HepG2 (cell line): ENCODE measurements at regions not wholly inside any gene's neighbourhood (a gene's known extent, or its start where the extent isn't known, plus 50 kb on each side); places are given as distances from the start of the nearest gene placed in this dataset.

Source experiments
- ATAC-seq: fragments of 200-7000 bp; cut with Tn5 transposase; 3 replicates; pipeline ENCODE4 v1.9.1; 2020; ENCODE audit warnings: mild to moderate bottlenecking, moderate library complexity
- BruUV-seq: library from RNA; stranded (reverse); fragments of 400-500 nt; replicated peaks from 2 replicates; lab custom pipeline; 2021; lab: Mats Ljungman, UMichigan
- CTCF ChIA-PET: fragments of 300-600 bp; formaldehyde crosslinking; extraction: SDS; loops from one replicate; lab custom pipeline; 2021; ENCODE audit warnings: low total read pairs, inconsistent platforms, low intra/inter-chr PET ratio; lab: Yijun Ruan, JAX
- POLR2A ChIA-PET: fragments of 350-600 bp; sonication (Branson Sonifier 250); formaldehyde crosslinking; loops from one replicate; lab custom pipeline; 2020; ENCODE audit warnings: antibody characterized with exemption, inconsistent platforms; lab: Yijun Ruan, JAX
- DNase-seq: peaks from one replicate; pipeline ENCODE4 v3.0.0-alpha.2; 2015; ENCODE audit warnings: low spot score
- FAIRE-seq: peaks from 3 replicates; lab custom pipeline; 2011; peaks lifted over from hg19 to GRCh38; lab: Jason Lieb, UNC
- H2AFZ ChIP-seq: one replicate; pipeline ENCODE4 v1.6.1; 2011; ENCODE audit warnings: low read length, inconsistent platforms
- H3K27ac ChIP-seq: fragments of 300-600 bp; 3 replicates; pipeline ENCODE4 v1.8.0; 2011; ENCODE audit warnings: mixed run types, mild to moderate bottlenecking, mixed read lengths, low read length, inconsistent platforms; ENCODE audit not compliant: insufficient read depth; ENCODE audit errors: extremely low read length
- H3K27me3 ChIP-seq, 2 experiments: fragments of 200-600 bp in 1 of 2; 2 replicates in 1 of 2; 3 replicates in 1 of 2; pipeline versions ENCODE4 v1.6.0 to v1.8.0; 2011; ENCODE audit warnings: low read length in 2 of 2, mild to moderate bottlenecking in 2 of 2, moderate library complexity in 2 of 2, inconsistent platforms in 1 of 2; ENCODE audit not compliant: insufficient read depth in 2 of 2, control insufficient read depth in 1 of 2
- H3K36me3 ChIP-seq, 2 experiments: fragments of 200-600 bp in 1 of 2; replicated peaks in 1 of 2; 2 replicates in 1 of 2; 3 replicates in 1 of 2; pipeline versions ENCODE4 v1.5.1 to v1.8.0; 2011; ENCODE audit warnings: low read length in 2 of 2, inconsistent platforms in 1 of 2; ENCODE audit not compliant: insufficient read depth in 2 of 2, control insufficient read depth in 1 of 2
- H3K4me1 ChIP-seq: 2 replicates; pipeline ENCODE4 v1.5.1; 2012; ENCODE audit warnings: low read length, inconsistent platforms; ENCODE audit not compliant: insufficient read depth
- H3K4me2 ChIP-seq: 2 replicates; pipeline ENCODE4 v1.6.0; 2011; ENCODE audit warnings: low read depth, low read length, inconsistent platforms
- H3K4me3 ChIP-seq, 3 experiments: fragments of 200-600 bp in 1 of 3; sonication (generic), shearing (Covaris generic) in 1 of 3; replicated peaks in 1 of 3; 2 replicates each; pipeline ENCODE4 v1.5.1; 2011 to 2016; ENCODE audit warnings: low read length in 3 of 3, inconsistent platforms in 2 of 3, low read depth in 2 of 3, mild to moderate bottlenecking in 2 of 3, control low read depth in 1 of 3, mixed read lengths in 1 of 3; ENCODE audit not compliant: insufficient read depth in 1 of 3
- H3K79me2 ChIP-seq: one replicate; pipeline ENCODE4 v1.6.1; 2011; ENCODE audit warnings: low read length, inconsistent platforms; ENCODE audit not compliant: insufficient read depth
- H3K9ac ChIP-seq: 2 replicates; pipeline ENCODE4 v1.6.0; 2011; ENCODE audit warnings: mild to moderate bottlenecking, low read depth, low read length, inconsistent platforms; ENCODE audit not compliant: insufficient read depth
- H3K9me3 ChIP-seq: 2 replicates; pipeline ENCODE4 v1.5.1; 2012; ENCODE audit warnings: mild to moderate bottlenecking, low read length
- H4K20me1 ChIP-seq: 2 replicates; pipeline ENCODE4 v1.6.0; 2011; ENCODE audit warnings: inconsistent platforms, mild to moderate bottlenecking, low read length, moderate library complexity; ENCODE audit not compliant: insufficient read depth
- CCAR2 ChIP-seq: fragments of 200-400 bp; formaldehyde crosslinking; optimal IDR thresholded peaks from 2 replicates; pipeline ENCODE3; 2018; ENCODE audit warnings: low read depth, mild to moderate bottlenecking, low read length, moderate library complexity
- MAFK ChIP-seq, 2 experiments: IDR thresholded peaks in 1 of 2; conservative IDR thresholded peaks in 1 of 2; 2 replicates each; pipeline ENCODE4 v1.6.1; 2011; ENCODE audit warnings: improper control_type of control experiment in 2 of 2, low read length in 2 of 2
- SMARCE1 ChIP-seq: fragments of 450-650 bp; IDR thresholded peaks from 2 replicates; pipeline ENCODE4 v1.6.1; 2017; ENCODE audit warnings: borderline replicate concordance
- SP5 ChIP-seq: IDR thresholded peaks from 2 replicates; pipeline ENCODE4 v1.6.1; 2016; ENCODE audit warnings: low read depth, borderline replicate concordance
- STAG1 ChIP-seq: sonication (generic); formaldehyde crosslinking; IDR thresholded peaks from 2 replicates; pipeline ENCODE4 v1.4.0; 2020; ENCODE audit warnings: missing genetic modification reagents
- ZNF207 ChIP-seq: fragments of 450-650 bp; IDR thresholded peaks from 2 replicates; pipeline ENCODE4 v1.6.1; 2016; ENCODE audit warnings: antibody characterized with exemption, borderline replicate concordance
- ZNF44 ChIP-seq: sonication (generic); formaldehyde crosslinking; IDR thresholded peaks from 2 replicates; pipeline ENCODE4 v1.5.1; 2020; ENCODE audit warnings: mild to moderate bottlenecking, missing genetic modification reagents
- ZNF605 ChIP-seq: sonication (generic); formaldehyde crosslinking; IDR thresholded peaks from 2 replicates; pipeline ENCODE4 v1.8.0; 2022; ENCODE audit warnings: mild to moderate bottlenecking, missing genetic modification reagents
- in situ Hi-C: cut with HindIII; loops from 2 replicates; pipeline ENCODE4 v1.10.0; 2017; ENCODE audit warnings: low pct_unique_long_range_greater_than_20kb; ENCODE audit not compliant: extremely low pct_ligation_motif_present
- intact Hi-C: fragments of 100-400 bp; cut with micrococcal nuclease; formaldehyde crosslinking; loops from one replicate; pipeline ENCODE4 v1.10.0; 2022; ENCODE audit not compliant: unreplicated experiment
- TF ChIP-seq, protein P1 (sequence below): sonication (generic); formaldehyde crosslinking; IDR thresholded peaks from 2 replicates; pipeline ENCODE4 v1.8.0; 2022; ENCODE audit warnings: mild to moderate bottlenecking, missing genetic modification reagents
- TF ChIP-seq, protein P2 (sequence below): sonication (generic); formaldehyde crosslinking; IDR thresholded peaks from 2 replicates; pipeline ENCODE4 v1.5.0; 2020; ENCODE audit warnings: mild to moderate bottlenecking, missing genetic modification reagents, borderline replicate concordance
- TF ChIP-seq, protein P3 (sequence below): sonication (generic); formaldehyde crosslinking; IDR thresholded peaks from 2 replicates; pipeline ENCODE4 v1.4.0; 2020; ENCODE audit warnings: missing genetic modification reagents
- TF ChIP-seq, protein P4 (sequence below): sonication (generic); formaldehyde crosslinking; IDR thresholded peaks from 2 replicates; pipeline ENCODE4 v1.4.0; 2020; ENCODE audit warnings: missing genetic modification reagents
- TF ChIP-seq, protein P5 (sequence below): IDR thresholded peaks from 2 replicates; pipeline ENCODE4 v1.6.1; 2016; ENCODE audit warnings: low read depth, borderline replicate concordance

DNA sequence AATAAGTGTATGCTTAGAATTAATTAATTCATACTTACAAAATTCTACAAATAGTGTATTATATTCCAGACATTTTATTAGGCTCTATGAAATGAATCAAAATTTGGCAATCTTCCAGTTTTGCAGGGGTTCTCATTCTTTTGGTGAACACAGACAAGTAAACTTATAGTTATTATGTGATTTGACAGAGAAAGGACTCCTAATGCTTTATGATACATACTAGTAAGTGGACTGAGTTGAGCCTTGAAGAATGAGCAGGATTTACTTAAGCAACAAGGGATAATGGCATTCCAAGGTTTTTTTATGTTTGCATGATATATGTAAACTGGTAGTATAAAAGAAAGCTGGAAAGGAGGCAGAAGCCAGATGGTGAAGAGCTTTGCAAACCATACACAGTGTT lies 145.7 kb upstream of the FERD3L start:
- in situ Hi-C loops: no loop called here
- no peaks in the 10 kb centered on the region for H3K4me1 ChIP-seq
- intact Hi-C loops: no loop called here
- TF ChIP-seq, protein P1, sequence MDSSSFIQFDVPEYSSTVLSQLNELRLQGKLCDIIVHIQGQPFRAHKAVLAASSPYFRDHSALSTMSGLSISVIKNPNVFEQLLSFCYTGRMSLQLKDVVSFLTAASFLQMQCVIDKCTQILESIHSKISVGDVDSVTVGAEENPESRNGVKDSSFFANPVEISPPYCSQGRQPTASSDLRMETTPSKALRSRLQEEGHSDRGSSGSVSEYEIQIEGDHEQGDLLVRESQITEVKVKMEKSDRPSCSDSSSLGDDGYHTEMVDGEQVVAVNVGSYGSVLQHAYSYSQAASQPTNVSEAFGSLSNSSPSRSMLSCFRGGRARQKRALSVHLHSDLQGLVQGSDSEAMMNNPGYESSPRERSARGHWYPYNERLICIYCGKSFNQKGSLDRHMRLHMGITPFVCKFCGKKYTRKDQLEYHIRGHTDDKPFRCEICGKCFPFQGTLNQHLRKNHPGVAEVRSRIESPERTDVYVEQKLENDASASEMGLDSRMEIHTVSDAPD: no peak
- TF ChIP-seq, protein P2, sequence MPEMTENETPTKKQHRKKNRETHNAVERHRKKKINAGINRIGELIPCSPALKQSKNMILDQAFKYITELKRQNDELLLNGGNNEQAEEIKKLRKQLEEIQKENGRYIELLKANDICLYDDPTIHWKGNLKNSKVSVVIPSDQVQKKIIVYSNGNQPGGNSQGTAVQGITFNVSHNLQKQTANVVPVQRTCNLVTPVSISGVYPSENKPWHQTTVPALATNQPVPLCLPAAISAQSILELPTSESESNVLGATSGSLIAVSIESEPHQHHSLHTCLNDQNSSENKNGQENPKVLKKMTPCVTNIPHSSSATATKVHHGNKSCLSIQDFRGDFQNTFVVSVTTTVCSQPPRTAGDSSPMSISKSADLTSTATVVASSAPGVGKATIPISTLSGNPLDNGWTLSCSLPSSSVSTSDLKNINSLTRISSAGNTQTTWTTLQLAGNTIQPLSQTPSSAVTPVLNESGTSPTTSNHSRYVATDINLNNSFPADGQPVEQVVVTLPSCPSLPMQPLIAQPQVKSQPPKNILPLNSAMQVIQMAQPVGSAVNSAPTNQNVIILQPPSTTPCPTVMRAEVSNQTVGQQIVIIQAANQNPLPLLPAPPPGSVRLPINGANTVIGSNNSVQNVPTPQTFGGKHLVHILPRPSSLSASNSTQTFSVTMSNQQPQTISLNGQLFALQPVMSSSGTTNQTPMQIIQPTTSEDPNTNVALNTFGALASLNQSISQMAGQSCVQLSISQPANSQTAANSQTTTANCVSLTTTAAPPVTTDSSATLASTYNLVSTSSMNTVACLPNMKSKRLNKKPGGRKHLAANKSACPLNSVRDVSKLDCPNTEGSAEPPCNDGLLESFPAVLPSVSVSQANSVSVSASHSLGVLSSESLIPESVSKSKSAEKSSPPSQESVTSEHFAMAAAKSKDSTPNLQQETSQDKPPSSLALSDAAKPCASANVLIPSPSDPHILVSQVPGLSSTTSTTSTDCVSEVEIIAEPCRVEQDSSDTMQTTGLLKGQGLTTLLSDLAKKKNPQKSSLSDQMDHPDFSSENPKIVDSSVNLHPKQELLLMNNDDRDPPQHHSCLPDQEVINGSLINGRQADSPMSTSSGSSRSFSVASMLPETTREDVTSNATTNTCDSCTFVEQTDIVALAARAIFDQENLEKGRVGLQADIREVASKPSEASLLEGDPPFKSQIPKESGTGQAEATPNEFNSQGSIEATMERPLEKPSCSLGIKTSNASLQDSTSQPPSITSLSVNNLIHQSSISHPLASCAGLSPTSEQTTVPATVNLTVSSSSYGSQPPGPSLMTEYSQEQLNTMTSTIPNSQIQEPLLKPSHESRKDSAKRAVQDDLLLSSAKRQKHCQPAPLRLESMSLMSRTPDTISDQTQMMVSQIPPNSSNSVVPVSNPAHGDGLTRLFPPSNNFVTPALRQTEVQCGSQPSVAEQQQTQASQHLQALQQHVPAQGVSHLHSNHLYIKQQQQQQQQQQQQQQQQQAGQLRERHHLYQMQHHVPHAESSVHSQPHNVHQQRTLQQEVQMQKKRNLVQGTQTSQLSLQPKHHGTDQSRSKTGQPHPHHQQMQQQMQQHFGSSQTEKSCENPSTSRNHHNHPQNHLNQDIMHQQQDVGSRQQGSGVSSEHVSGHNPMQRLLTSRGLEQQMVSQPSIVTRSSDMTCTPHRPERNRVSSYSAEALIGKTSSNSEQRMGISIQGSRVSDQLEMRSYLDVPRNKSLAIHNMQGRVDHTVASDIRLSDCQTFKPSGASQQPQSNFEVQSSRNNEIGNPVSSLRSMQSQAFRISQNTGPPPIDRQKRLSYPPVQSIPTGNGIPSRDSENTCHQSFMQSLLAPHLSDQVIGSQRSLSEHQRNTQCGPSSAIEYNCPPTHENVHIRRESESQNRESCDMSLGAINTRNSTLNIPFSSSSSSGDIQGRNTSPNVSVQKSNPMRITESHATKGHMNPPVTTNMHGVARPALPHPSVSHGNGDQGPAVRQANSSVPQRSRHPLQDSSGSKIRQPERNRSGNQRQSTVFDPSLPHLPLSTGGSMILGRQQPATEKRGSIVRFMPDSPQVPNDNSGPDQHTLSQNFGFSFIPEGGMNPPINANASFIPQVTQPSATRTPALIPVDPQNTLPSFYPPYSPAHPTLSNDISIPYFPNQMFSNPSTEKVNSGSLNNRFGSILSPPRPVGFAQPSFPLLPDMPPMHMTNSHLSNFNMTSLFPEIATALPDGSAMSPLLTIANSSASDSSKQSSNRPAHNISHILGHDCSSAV (CRISPR knock-in tag): no peak
- TF ChIP-seq SP5 (CRISPR knock-in tag) (no peak), MAFK (conservative IDR thresholded peaks at IDR 0.05 in 1 of 2, IDR thresholded peaks at IDR 0.05 in 1 of 2; ENCODE audit: low read length in 2 of 2) (no peak), ZNF605 (no peak), STAG1 (CRISPR knock-in tag) (no peak), SMARCE1 (no peak), ZNF44 (CRISPR knock-in tag) (no peak), ZNF207 (no peak), CCAR2 (no peak)
- TF ChIP-seq, protein P3, sequence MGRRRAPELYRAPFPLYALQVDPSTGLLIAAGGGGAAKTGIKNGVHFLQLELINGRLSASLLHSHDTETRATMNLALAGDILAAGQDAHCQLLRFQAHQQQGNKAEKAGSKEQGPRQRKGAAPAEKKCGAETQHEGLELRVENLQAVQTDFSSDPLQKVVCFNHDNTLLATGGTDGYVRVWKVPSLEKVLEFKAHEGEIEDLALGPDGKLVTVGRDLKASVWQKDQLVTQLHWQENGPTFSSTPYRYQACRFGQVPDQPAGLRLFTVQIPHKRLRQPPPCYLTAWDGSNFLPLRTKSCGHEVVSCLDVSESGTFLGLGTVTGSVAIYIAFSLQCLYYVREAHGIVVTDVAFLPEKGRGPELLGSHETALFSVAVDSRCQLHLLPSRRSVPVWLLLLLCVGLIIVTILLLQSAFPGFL: no peak
- TF ChIP-seq, protein P4, sequence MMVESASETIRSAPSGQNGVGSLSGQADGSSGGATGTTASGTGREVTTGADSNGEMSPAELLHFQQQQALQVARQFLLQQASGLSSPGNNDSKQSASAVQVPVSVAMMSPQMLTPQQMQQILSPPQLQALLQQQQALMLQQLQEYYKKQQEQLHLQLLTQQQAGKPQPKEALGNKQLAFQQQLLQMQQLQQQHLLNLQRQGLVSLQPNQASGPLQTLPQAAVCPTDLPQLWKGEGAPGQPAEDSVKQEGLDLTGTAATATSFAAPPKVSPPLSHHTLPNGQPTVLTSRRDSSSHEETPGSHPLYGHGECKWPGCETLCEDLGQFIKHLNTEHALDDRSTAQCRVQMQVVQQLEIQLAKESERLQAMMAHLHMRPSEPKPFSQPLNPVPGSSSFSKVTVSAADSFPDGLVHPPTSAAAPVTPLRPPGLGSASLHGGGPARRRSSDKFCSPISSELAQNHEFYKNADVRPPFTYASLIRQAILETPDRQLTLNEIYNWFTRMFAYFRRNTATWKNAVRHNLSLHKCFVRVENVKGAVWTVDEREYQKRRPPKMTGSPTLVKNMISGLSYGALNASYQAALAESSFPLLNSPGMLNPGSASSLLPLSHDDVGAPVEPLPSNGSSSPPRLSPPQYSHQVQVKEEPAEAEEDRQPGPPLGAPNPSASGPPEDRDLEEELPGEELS (CRISPR knock-in tag): no peak
- TF ChIP-seq, protein P5, sequence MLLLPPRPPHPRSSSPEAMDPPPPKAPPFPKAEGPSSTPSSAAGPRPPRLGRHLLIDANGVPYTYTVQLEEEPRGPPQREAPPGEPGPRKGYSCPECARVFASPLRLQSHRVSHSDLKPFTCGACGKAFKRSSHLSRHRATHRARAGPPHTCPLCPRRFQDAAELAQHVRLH: no peak

More for the DNA sequence above, 145.7 kb upstream of the FERD3L start:
- H2AFZ ChIP-seq: no peak overlapping the region
- DNase-seq: no peak
- no peaks in the 10 kb centered on the region for H3K36me3 ChIP-seq
- no peak overlapping the region for H3K9ac ChIP-seq
- ChIA-PET CTCF (no interaction called here), POLR2A (no interaction called here)
- no peaks in the 10 kb centered on the region for H3K27me3 ChIP-seq
- H4K20me1 ChIP-seq: no peaks in the 10 kb centered on the region
- no peak overlapping the region for H3K4me2 ChIP-seq
- peaks cover 87% of the 10 kb centered on the region for H3K9me3 ChIP-seq
- no peak overlapping the region for H3K4me3 ChIP-seq
- BruUV-seq: no TSS peak
- ATAC-seq: no peak
- H3K79me2 ChIP-seq: no peaks in the 10 kb centered on the region
- FAIRE-seq: no peak
- H3K27ac ChIP-seq: no peak overlapping the region
